CD4-positive, alpha-beta T cell (primary cell): ENCODE measurements at regions not wholly inside any gene's neighbourhood (a gene's known extent, or its start where the extent isn't known, plus 50 kb on each side); places are given as distances from the start of the nearest gene placed in this dataset.

Experiments
- ATAC-seq: fragments of 200-7000 bp; cut with Tn5 transposase; one replicate; pipeline ENCODE4 v1.10.0; 2022; ENCODE audit warnings: mild to moderate bottlenecking; ENCODE audit not compliant: poor library complexity
- CTCF ChIA-PET: fragments of 350-600 bp; sonication (Branson Sonifier 250); formaldehyde crosslinking; loops from one replicate; lab custom pipeline; 2021; ENCODE audit warnings: antibody characterized with exemption, inconsistent platforms; lab: Charles Lee
- POLR2A ChIA-PET: fragments of 350-600 bp; sonication (Branson Sonifier 250); formaldehyde crosslinking; loops from one replicate; lab custom pipeline; 2021; ENCODE audit warnings: antibody characterized with exemption, inconsistent platforms; lab: Charles Lee
- DNase-seq, 14 experiments: peaks; one replicate each; pipeline ENCODE4 v3.0.0-alpha.2; 2013 to 2020; ENCODE audit warnings: mixed read lengths in 2 of 14
- H3K27ac ChIP-seq, 2 donors: one replicate each; pipeline versions ENCODE4 v1.5.1 to v1.7.0; 2013; ENCODE audit warnings: low read length in 2 of 2, low read depth in 1 of 2, mild to moderate bottlenecking in 1 of 2
- H3K27me3 ChIP-seq, 2 experiments: 1 replicate in 1 of 2; 2 replicates in 1 of 2; pipeline versions ENCODE4 v1.6.1 to v1.7.0; 2013; ENCODE audit warnings: low read length in 2 of 2, control low read depth in 1 of 2, mild to moderate bottlenecking in 1 of 2, moderate library complexity in 1 of 2; ENCODE audit not compliant: insufficient read depth in 2 of 2, control insufficient read depth in 1 of 2
- H3K36me3 ChIP-seq: one replicate; pipeline ENCODE4 v1.6.1; 2013; ENCODE audit warnings: low read length, control low read depth; ENCODE audit not compliant: insufficient read depth
- H3K4me1 ChIP-seq: one replicate; pipeline ENCODE4 v1.6.1; 2013; ENCODE audit warnings: low read length, control low read depth; ENCODE audit not compliant: insufficient read depth
- H3K4me3 ChIP-seq: one replicate; pipeline ENCODE4 v1.5.1; 2013; ENCODE audit warnings: mild to moderate bottlenecking, low read length, moderate library complexity
- H3K9me3 ChIP-seq, 2 experiments: 1 replicate in 1 of 2; 2 replicates in 1 of 2; pipeline versions ENCODE4 v1.6.1 to v1.7.0; 2013; ENCODE audit warnings: low read length in 2 of 2, mild to moderate bottlenecking in 2 of 2, control low read depth in 1 of 2, moderate library complexity in 1 of 2; ENCODE audit not compliant: control insufficient read depth in 1 of 2, insufficient read depth in 1 of 2
- H3K27ac Mint-ChIP-seq: one replicate; pipeline ENCODE4 v1.8.0; 2020; ENCODE audit warnings: mixed read lengths
- H3K27me3 Mint-ChIP-seq: one replicate; pipeline ENCODE4 v1.8.0; 2021; ENCODE audit warnings: mixed read lengths
- H3K36me3 Mint-ChIP-seq: one replicate; pipeline ENCODE4 v1.8.0; 2021; ENCODE audit warnings: low read depth, mixed read lengths
- H3K4me1 Mint-ChIP-seq: one replicate; pipeline ENCODE4 v1.8.0; 2021; ENCODE audit warnings: low read depth, mixed read lengths
- H3K4me3 Mint-ChIP-seq: one replicate; pipeline ENCODE4 v1.8.0; 2020; ENCODE audit warnings: mild to moderate bottlenecking, mixed read lengths
- H3K9me3 Mint-ChIP-seq: one replicate; pipeline ENCODE4 v1.8.0; 2020; ENCODE audit warnings: mixed read lengths
- intact Hi-C, 2 experiments: fragments of 100-400 bp; cut with DNase I in 1 of 2; cut with micrococcal nuclease in 1 of 2; formaldehyde crosslinking; loops; one replicate each; pipeline versions ENCODE4 v1.15.1 to v1.9.0; 2023 to 2025; cut with DNase I, micrococcal nuclease
- TF ChIP-seq, protein P1 (sequence below): fragments of 200-600 bp; IDR thresholded peaks from one replicate; pipeline ENCODE4 v1.8.0; 2022; ENCODE audit warnings: antibody characterized with exemption, mild to moderate bottlenecking

DNA sequence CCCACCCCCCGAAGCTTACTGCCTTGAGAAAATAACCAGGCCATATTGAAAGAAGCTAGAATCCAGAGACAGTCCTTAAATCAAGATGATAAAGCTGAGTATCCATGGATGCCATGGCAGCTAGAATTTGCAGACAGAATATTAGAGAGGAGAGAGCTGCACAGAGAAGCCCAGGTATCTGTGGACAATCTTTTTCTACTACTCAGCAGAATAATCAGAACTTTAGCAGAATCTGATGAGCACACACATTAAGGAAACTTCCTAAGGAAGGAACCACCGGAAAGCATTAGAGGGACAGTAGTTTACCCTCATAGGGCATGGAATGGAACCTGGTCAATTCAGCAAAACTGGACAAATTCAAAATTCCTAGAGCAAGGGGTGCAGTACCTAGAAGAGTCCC lies 1001.7 kb downstream of the HACE1 start:
- no peak overlapping the region for H3K4me3 Mint-ChIP-seq
- POLR2A ChIA-PET, result no interaction called here
- Histone ChIP-seq H3K4me3 (no peak overlapping the region), H3K36me3 (no peaks in the 10 kb centered on the region), H3K27ac (no peak overlapping the region), H3K27me3 (no peaks in the 10 kb centered on the region), H3K9me3 (no peaks in the 10 kb centered on the region), H3K4me1 (no peaks in the 10 kb centered on the region)
- ATAC-seq (no peak), DNase-seq (no peak)
- no peaks in the 10 kb centered on the region for H3K27me3 Mint-ChIP-seq
- CTCF ChIA-PET, result no interaction called here
- TF ChIP-seq, protein P1, sequence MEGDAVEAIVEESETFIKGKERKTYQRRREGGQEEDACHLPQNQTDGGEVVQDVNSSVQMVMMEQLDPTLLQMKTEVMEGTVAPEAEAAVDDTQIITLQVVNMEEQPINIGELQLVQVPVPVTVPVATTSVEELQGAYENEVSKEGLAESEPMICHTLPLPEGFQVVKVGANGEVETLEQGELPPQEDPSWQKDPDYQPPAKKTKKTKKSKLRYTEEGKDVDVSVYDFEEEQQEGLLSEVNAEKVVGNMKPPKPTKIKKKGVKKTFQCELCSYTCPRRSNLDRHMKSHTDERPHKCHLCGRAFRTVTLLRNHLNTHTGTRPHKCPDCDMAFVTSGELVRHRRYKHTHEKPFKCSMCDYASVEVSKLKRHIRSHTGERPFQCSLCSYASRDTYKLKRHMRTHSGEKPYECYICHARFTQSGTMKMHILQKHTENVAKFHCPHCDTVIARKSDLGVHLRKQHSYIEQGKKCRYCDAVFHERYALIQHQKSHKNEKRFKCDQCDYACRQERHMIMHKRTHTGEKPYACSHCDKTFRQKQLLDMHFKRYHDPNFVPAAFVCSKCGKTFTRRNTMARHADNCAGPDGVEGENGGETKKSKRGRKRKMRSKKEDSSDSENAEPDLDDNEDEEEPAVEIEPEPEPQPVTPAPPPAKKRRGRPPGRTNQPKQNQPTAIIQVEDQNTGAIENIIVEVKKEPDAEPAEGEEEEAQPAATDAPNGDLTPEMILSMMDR, result no peak
- no peak overlapping the region for H3K27ac Mint-ChIP-seq
- H3K36me3 Mint-ChIP-seq, result no peaks in the 10 kb centered on the region
- intact Hi-C loops, result no loop called here
- no peaks in the 10 kb centered on the region for H3K4me1 Mint-ChIP-seq
- H3K9me3 Mint-ChIP-seq, result no peaks in the 10 kb centered on the region

DNA sequence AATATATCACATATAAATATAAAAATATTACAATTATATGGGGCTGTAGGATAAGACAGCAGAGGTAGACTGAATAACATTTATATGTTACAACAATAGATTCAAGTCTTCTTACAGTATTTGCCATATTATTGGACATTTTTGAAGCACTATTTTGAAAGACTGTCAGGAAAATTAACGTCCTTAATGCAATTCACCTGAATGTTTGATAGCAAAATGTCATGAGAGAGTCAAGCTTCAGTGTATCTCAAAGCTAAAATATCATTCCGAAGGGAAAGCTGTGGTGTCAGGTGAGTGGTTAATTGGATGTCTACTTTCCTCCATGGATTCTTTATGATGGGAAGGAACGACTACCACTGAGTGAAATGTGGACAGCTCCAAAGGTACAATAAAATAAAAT lies 1004.0 kb downstream of the HACE1 start:
- Histone ChIP-seq H3K27ac (no peak overlapping the region), H3K27me3 (no peaks in the 10 kb centered on the region), H3K9me3 (no peaks in the 10 kb centered on the region), H3K4me3 (no peak overlapping the region), H3K4me1 (no peaks in the 10 kb centered on the region), H3K36me3 (no peaks in the 10 kb centered on the region)
- Mint-ChIP-seq H3K36me3 (no peaks in the 10 kb centered on the region), H3K27me3 (no peaks in the 10 kb centered on the region), H3K4me1 (no peaks in the 10 kb centered on the region), H3K27ac (no peak overlapping the region), H3K9me3 (peaks cover 3% of the 10 kb centered on the region), H3K4me3 (no peak overlapping the region)
- intact Hi-C loops, result no loop called here
- ATAC-seq, result no peak
- TF ChIP-seq, protein P1, result no peak
- POLR2A ChIA-PET, result no interaction called here
- CTCF ChIA-PET, result no interaction called here
- no peak for DNase-seq

DNA sequence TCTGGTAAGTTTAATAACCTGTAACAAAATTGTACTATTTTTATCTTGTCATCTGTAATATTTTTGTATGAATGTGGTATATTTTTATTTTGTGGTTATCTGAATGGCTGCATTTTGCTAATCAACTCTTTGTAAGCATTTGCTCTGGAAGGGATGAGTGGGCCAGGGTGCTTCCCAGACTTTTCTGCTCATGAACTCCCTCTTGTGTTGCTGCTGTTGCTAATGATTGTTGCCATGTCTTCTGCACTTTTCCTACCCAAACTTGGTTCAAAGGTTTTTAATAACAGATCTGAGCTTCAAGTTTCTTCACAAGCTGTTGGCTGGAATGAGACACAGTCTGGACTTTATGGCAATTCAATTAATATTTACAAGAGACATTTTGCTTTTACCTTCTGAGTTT lies 1005.7 kb downstream of the HACE1 start:
- Mint-ChIP-seq H3K9me3 (peaks cover 3% of the 10 kb centered on the region), H3K27me3 (no peaks in the 10 kb centered on the region), H3K4me1 (no peaks in the 10 kb centered on the region), H3K4me3 (no peak overlapping the region), H3K36me3 (no peaks in the 10 kb centered on the region), H3K27ac (no peak overlapping the region)
- intact Hi-C loops, result no loop called here
- ATAC-seq (no peak), DNase-seq (no peak)
- ChIA-PET CTCF (no interaction called here), POLR2A (no interaction called here)
- Histone ChIP-seq H3K4me3 (no peak overlapping the region), H3K4me1 (no peaks in the 10 kb centered on the region), H3K9me3 (no peaks in the 10 kb centered on the region), H3K27ac (no peak overlapping the region), H3K27me3 (no peaks in the 10 kb centered on the region), H3K36me3 (no peaks in the 10 kb centered on the region)
- TF ChIP-seq, protein P1, result no peak
